NCI-H226 (cell line): ENCODE measurements at regions not wholly inside any gene's neighbourhood (a gene's known extent, or its start where the extent isn't known, plus 50 kb on each side); places are given as distances from the start of the nearest gene placed in this dataset.

ENCODE experiments used
- DNase-seq: peaks from one replicate; pipeline ENCODE4 v3.0.0-alpha.2; 2015

- no peak for DNase-seq
Measured at GRCh38 chr4:154086247-154086646, 297.4 kb upstream of the SFRP2 start.

GRCh38 chr4:154084864-154085263, 296.0 kb upstream of the SFRP2 start:
- DNase-seq = peak; percentile 48

- DNase-seq = peak; percentile 77
Measured at GRCh38 chr4:154082760-154083535, 294.1 kb upstream of the SFRP2 start.

GRCh38 chr4:154081391-154081790, 292.5 kb upstream of the SFRP2 start:
- DNase-seq = no peak

GRCh38 chr4:154078504-154079350, 289.8 kb upstream of the SFRP2 start:
- DNase-seq = no peak

GRCh38 chr4:154076921-154077320, 288.0 kb upstream of the SFRP2 start:
- DNase-seq = no peak

GRCh38 chr4:154073107-154073822, 284.4 kb upstream of the SFRP2 start:
- DNase-seq = peak; percentile 51

- DNase-seq = no peak
Measured at GRCh38 chr4:154067786-154068185, 278.9 kb upstream of the SFRP2 start.

- DNase-seq = no peak
Measured at GRCh38 chr4:154065368-154065767, 276.5 kb upstream of the SFRP2 start.

- DNase-seq = no peak
Measured at GRCh38 chr4:154064244-154064643, 275.4 kb upstream of the SFRP2 start.

- peak; percentile 67 for DNase-seq
Measured at GRCh38 chr4:154049457-154050181, 260.7 kb upstream of the SFRP2 start.

GRCh38 chr4:154047733-154048132, 258.9 kb upstream of the SFRP2 start:
- no peak for DNase-seq

- DNase-seq = no peak
Measured at GRCh38 chr4:154044742-154045485, 256.0 kb upstream of the SFRP2 start.

GRCh38 chr4:154044108-154044531, 255.2 kb upstream of the SFRP2 start:
- no peak for DNase-seq

GRCh38 chr4:154041640-154042039, 252.8 kb upstream of the SFRP2 start:
- DNase-seq = no peak

GRCh38 chr4:154039435-154040343, 250.8 kb upstream of the SFRP2 start:
- DNase-seq = peak; percentile 16

- no peak for DNase-seq
Measured at GRCh38 chr4:154036856-154037255, 248.0 kb upstream of the SFRP2 start.

GRCh38 chr4:154035341-154035740, 246.5 kb upstream of the SFRP2 start:
- no peak for DNase-seq

GRCh38 chr4:154033921-154034320, 245.0 kb upstream of the SFRP2 start:
- DNase-seq = no peak

- no peak for DNase-seq
Measured at GRCh38 chr4:154032914-154033313, 244.0 kb upstream of the SFRP2 start.

GRCh38 chr4:154030746-154031145, 241.9 kb upstream of the SFRP2 start:
- DNase-seq = peak; percentile 20
